ENCODE measurements at regions not wholly inside any gene's neighbourhood (a gene's known extent, or its start where the extent isn't known, plus 50 kb on each side); places are given as distances from the start of the nearest gene placed in this dataset.

- no peaks in the 10 kb centered on the region for H3K4me1 Mint-ChIP-seq (ENCODE audit: low read depth)
These were observed 237.8 kb upstream of the ARSJ start for GRCh38 chr4:114217150-114217817.

GRCh38 chr4:114223580-114223979, 244.1 kb upstream of the ARSJ start:
- no peaks in the 10 kb centered on the region for H3K36me3 Mint-ChIP-seq (ENCODE audit: low read depth)

More at GRCh38 chr4:114217150-114217817, 237.8 kb upstream of the ARSJ start:
- Mint-ChIP-seq H3K9me3 (peaks cover 20% of the 10 kb centered on the region), H3K27me3 (no peaks in the 10 kb centered on the region), H3K4me3 (no peak overlapping the region), H3K36me3 (ENCODE audit: low read depth) (no peaks in the 10 kb centered on the region), H3K27ac (no peak overlapping the region)
- intact Hi-C loops (cut with micrococcal nuclease): no loop called here

GRCh38 chr4:114225436-114225835, 246.0 kb upstream of the ARSJ start:
- intact Hi-C loops (cut with micrococcal nuclease): no loop called here
- Mint-ChIP-seq H3K27ac (no peak overlapping the region), H3K27me3 (no peaks in the 10 kb centered on the region)

More at GRCh38 chr4:114223580-114223979, 244.1 kb upstream of the ARSJ start:
- no peaks in the 10 kb centered on the region for H3K27me3 Mint-ChIP-seq
- no peak overlapping the region for H3K27ac Mint-ChIP-seq
- intact Hi-C loops (cut with micrococcal nuclease): no loop called here
- H3K9me3 Mint-ChIP-seq: no peaks in the 10 kb centered on the region
- no peak overlapping the region for H3K4me3 Mint-ChIP-seq
- H3K4me1 Mint-ChIP-seq (ENCODE audit: low read depth): no peaks in the 10 kb centered on the region

GRCh38 chr4:114226179-114226578, 246.7 kb upstream of the ARSJ start:
- no peaks in the 10 kb centered on the region for H3K36me3 Mint-ChIP-seq (ENCODE audit: low read depth)
- intact Hi-C loops (cut with micrococcal nuclease): no loop called here
- H3K4me3 Mint-ChIP-seq: no peak overlapping the region
- no peak overlapping the region for H3K27ac Mint-ChIP-seq
- no peaks in the 10 kb centered on the region for H3K9me3 Mint-ChIP-seq
- H3K27me3 Mint-ChIP-seq: no peaks in the 10 kb centered on the region
- H3K4me1 Mint-ChIP-seq (ENCODE audit: low read depth): no peaks in the 10 kb centered on the region

More at GRCh38 chr4:114225436-114225835, 246.0 kb upstream of the ARSJ start:
- Mint-ChIP-seq H3K4me3 (no peak overlapping the region), H3K36me3 (ENCODE audit: low read depth) (no peaks in the 10 kb centered on the region), H3K4me1 (ENCODE audit: low read depth) (no peaks in the 10 kb centered on the region), H3K9me3 (no peaks in the 10 kb centered on the region)

- Mint-ChIP-seq H3K4me3 (no peak overlapping the region), H3K4me1 (ENCODE audit: low read depth) (no peaks in the 10 kb centered on the region), H3K27me3 (no peaks in the 10 kb centered on the region), H3K9me3 (no peaks in the 10 kb centered on the region), H3K27ac (no peak overlapping the region), H3K36me3 (ENCODE audit: low read depth) (no peaks in the 10 kb centered on the region)
- intact Hi-C loops (cut with micrococcal nuclease): no loop called here
These were observed 247.7 kb upstream of the ARSJ start for GRCh38 chr4:114226968-114227760.

GRCh38 chr4:114229706-114230105, 250.3 kb upstream of the ARSJ start:
- intact Hi-C loops (cut with micrococcal nuclease): no loop called here
- H3K9me3 Mint-ChIP-seq: no peaks in the 10 kb centered on the region
- H3K36me3 Mint-ChIP-seq (ENCODE audit: low read depth): no peaks in the 10 kb centered on the region
- H3K27me3 Mint-ChIP-seq: no peaks in the 10 kb centered on the region
- H3K27ac Mint-ChIP-seq: no peak overlapping the region
- H3K4me1 Mint-ChIP-seq (ENCODE audit: low read depth): no peaks in the 10 kb centered on the region
- no peak overlapping the region for H3K4me3 Mint-ChIP-seq

- Mint-ChIP-seq H3K27me3 (no peaks in the 10 kb centered on the region), H3K27ac (no peak overlapping the region), H3K36me3 (ENCODE audit: low read depth) (no peaks in the 10 kb centered on the region), H3K4me1 (ENCODE audit: low read depth) (no peaks in the 10 kb centered on the region), H3K9me3 (no peaks in the 10 kb centered on the region), H3K4me3 (no peak overlapping the region)
- intact Hi-C loops (cut with micrococcal nuclease): no loop called here
These were observed 256.8 kb upstream of the ARSJ start for GRCh38 chr4:114236171-114236769.

GRCh38 chr4:114237997-114238396, 258.6 kb upstream of the ARSJ start:
- Mint-ChIP-seq H3K36me3 (ENCODE audit: low read depth) (no peaks in the 10 kb centered on the region), H3K4me3 (no peak overlapping the region), H3K9me3 (no peaks in the 10 kb centered on the region), H3K27me3 (no peaks in the 10 kb centered on the region), H3K27ac (no peak overlapping the region), H3K4me1 (ENCODE audit: low read depth) (no peaks in the 10 kb centered on the region)
- intact Hi-C loops (cut with micrococcal nuclease): no loop called here

GRCh38 chr4:114249561-114249960, 270.1 kb upstream of the ARSJ start:
- H3K4me1 Mint-ChIP-seq (ENCODE audit: low read depth): no peaks in the 10 kb centered on the region
- H3K9me3 Mint-ChIP-seq: no peaks in the 10 kb centered on the region
- H3K4me3 Mint-ChIP-seq: no peak overlapping the region
- no peaks in the 10 kb centered on the region for H3K36me3 Mint-ChIP-seq (ENCODE audit: low read depth)
- intact Hi-C loops (cut with micrococcal nuclease): no loop called here
- H3K27me3 Mint-ChIP-seq: no peaks in the 10 kb centered on the region
- H3K27ac Mint-ChIP-seq: no peak overlapping the region

- intact Hi-C loops (cut with micrococcal nuclease): no loop called here
- H3K4me1 Mint-ChIP-seq (ENCODE audit: low read depth): no peaks in the 10 kb centered on the region
- no peaks in the 10 kb centered on the region for H3K27me3 Mint-ChIP-seq
- H3K36me3 Mint-ChIP-seq (ENCODE audit: low read depth): no peaks in the 10 kb centered on the region
- H3K4me3 Mint-ChIP-seq: no peak overlapping the region
- no peaks in the 10 kb centered on the region for H3K9me3 Mint-ChIP-seq
- H3K27ac Mint-ChIP-seq: no peak overlapping the region
These were observed 270.5 kb upstream of the ARSJ start for GRCh38 chr4:114249976-114250375.

- H3K27me3 Mint-ChIP-seq: no peaks in the 10 kb centered on the region
- no peak overlapping the region for H3K27ac Mint-ChIP-seq
- no peaks in the 10 kb centered on the region for H3K4me1 Mint-ChIP-seq (ENCODE audit: low read depth)
- intact Hi-C loops (cut with micrococcal nuclease): no loop called here
- H3K36me3 Mint-ChIP-seq (ENCODE audit: low read depth): no peaks in the 10 kb centered on the region
- no peak overlapping the region for H3K4me3 Mint-ChIP-seq
- no peaks in the 10 kb centered on the region for H3K9me3 Mint-ChIP-seq
These were observed 271.0 kb upstream of the ARSJ start for GRCh38 chr4:114250439-114250891.

GRCh38 chr4:114251020-114251419, 271.6 kb upstream of the ARSJ start:
- Mint-ChIP-seq H3K36me3 (ENCODE audit: low read depth) (no peaks in the 10 kb centered on the region), H3K4me1 (ENCODE audit: low read depth) (no peaks in the 10 kb centered on the region), H3K9me3 (no peaks in the 10 kb centered on the region), H3K4me3 (no peak overlapping the region), H3K27me3 (no peaks in the 10 kb centered on the region), H3K27ac (no peak overlapping the region)
- intact Hi-C loops (cut with micrococcal nuclease): no loop called here

GRCh38 chr4:114252499-114252898, 273.1 kb upstream of the ARSJ start:
- Mint-ChIP-seq H3K36me3 (ENCODE audit: low read depth) (no peaks in the 10 kb centered on the region), H3K27me3 (no peaks in the 10 kb centered on the region), H3K27ac (no peak overlapping the region), H3K9me3 (no peaks in the 10 kb centered on the region), H3K4me1 (ENCODE audit: low read depth) (no peaks in the 10 kb centered on the region), H3K4me3 (no peak overlapping the region)
- intact Hi-C loops (cut with micrococcal nuclease): no loop called here

- Mint-ChIP-seq H3K36me3 (ENCODE audit: low read depth) (no peaks in the 10 kb centered on the region), H3K4me3 (no peak overlapping the region), H3K27ac (no peak overlapping the region), H3K4me1 (ENCODE audit: low read depth) (no peaks in the 10 kb centered on the region), H3K27me3 (no peaks in the 10 kb centered on the region), H3K9me3 (no peaks in the 10 kb centered on the region)
- intact Hi-C loops (cut with micrococcal nuclease): no loop called here
These were observed 278.1 kb upstream of the ARSJ start for GRCh38 chr4:114257501-114257900.
